Neural crest cell (in vitro differentiated cells): ENCODE measurements at regions not wholly inside any gene's neighbourhood (a gene's known extent, or its start where the extent isn't known, plus 50 kb on each side); places are given as distances from the start of the nearest gene placed in this dataset.
"Not testable (repeated sequence)": the region's sequence is repeated elsewhere in the genome, so short reads cannot be mapped to it uniquely, and the experiment has no call there.

Experiments
- DNase-seq: peaks from one replicate; pipeline ENCODE4 v3.0.0; 2021; ENCODE audit warnings: low read depth, mixed read lengths, low spot score
- H3K27ac Mint-ChIP-seq: one replicate; pipeline ENCODE4 v1.8.0; 2021; ENCODE audit warnings: mild to moderate bottlenecking, mixed read lengths; ENCODE audit not compliant: unreplicated experiment
- H3K27me3 Mint-ChIP-seq: 2 replicates; pipeline ENCODE4 v1.8.0; 2021; ENCODE audit warnings: low read depth, mild to moderate bottlenecking, mixed read lengths
- H3K36me3 Mint-ChIP-seq: 2 replicates; pipeline ENCODE4 v1.8.0; 2021; ENCODE audit warnings: low read depth, mild to moderate bottlenecking, mixed read lengths
- H3K4me1 Mint-ChIP-seq: 2 replicates; pipeline ENCODE4 v1.8.0; 2021; ENCODE audit warnings: mixed read lengths
- H3K4me3 Mint-ChIP-seq: one replicate; pipeline ENCODE4 v1.8.0; 2021; ENCODE audit warnings: mild to moderate bottlenecking, mixed read lengths
- H3K9me3 Mint-ChIP-seq: 2 replicates; pipeline ENCODE4 v1.8.0; 2021; ENCODE audit warnings: mixed read lengths
- CTCF ChIP-seq: fragments of 200-600 bp; sonication (generic); conservative IDR thresholded peaks from 2 replicates; pipeline ENCODE4 v1.5.0; 2021; ENCODE audit warnings: antibody characterized with exemption, mild to moderate bottlenecking

- Mint-ChIP-seq H3K9me3 (no peaks in the 10 kb centered on the region), H3K4me1 (no peaks in the 10 kb centered on the region), H3K27me3 (no peaks in the 10 kb centered on the region), H3K27ac (no peak overlapping the region), H3K4me3 (no peak overlapping the region), H3K36me3 (no peaks in the 10 kb centered on the region)
- TF ChIP-seq CTCF: no peak
- DNase-seq: no peak
Observed at GRCh38 chr2:194304191-194304590, 1352.8 kb upstream of the SLC39A10 start.

GRCh38 chr2:194301946-194302345 is 1355.1 kb upstream of the SLC39A10 start:
- no peak for TF ChIP-seq CTCF
- no peak overlapping the region for H3K27ac Mint-ChIP-seq
- H3K36me3 Mint-ChIP-seq: no peaks in the 10 kb centered on the region
- H3K9me3 Mint-ChIP-seq: no peaks in the 10 kb centered on the region
- H3K4me3 Mint-ChIP-seq: no peak overlapping the region
- no peaks in the 10 kb centered on the region for H3K27me3 Mint-ChIP-seq
- no peaks in the 10 kb centered on the region for H3K4me1 Mint-ChIP-seq
- DNase-seq: no peak

GRCh38 chr2:194294156-194294555 is 1362.9 kb upstream of the SLC39A10 start:
- H3K4me3 Mint-ChIP-seq: no peak overlapping the region
- H3K9me3 Mint-ChIP-seq: peaks cover 4% of the 10 kb centered on the region
- no peak overlapping the region for H3K27ac Mint-ChIP-seq
- H3K36me3 Mint-ChIP-seq: no peaks in the 10 kb centered on the region
- no peak for TF ChIP-seq CTCF
- H3K4me1 Mint-ChIP-seq: no peaks in the 10 kb centered on the region
- no peaks in the 10 kb centered on the region for H3K27me3 Mint-ChIP-seq
- no peak for DNase-seq

GRCh38 chr2:194291104-194291503 is 1365.9 kb upstream of the SLC39A10 start:
- Mint-ChIP-seq H3K27ac (no peak overlapping the region), H3K4me1 (no peaks in the 10 kb centered on the region), H3K27me3 (no peaks in the 10 kb centered on the region), H3K4me3 (no peak overlapping the region), H3K9me3 (peaks cover 4% of the 10 kb centered on the region), H3K36me3 (no peaks in the 10 kb centered on the region)
- no peak for DNase-seq
- TF ChIP-seq CTCF: no peak

GRCh38 chr2:194289712-194290346 is 1367.2 kb upstream of the SLC39A10 start:
- no peaks in the 10 kb centered on the region for H3K9me3 Mint-ChIP-seq
- no peak for DNase-seq
- no peaks in the 10 kb centered on the region for H3K36me3 Mint-ChIP-seq
- TF ChIP-seq CTCF: no peak
- H3K4me3 Mint-ChIP-seq: no peak overlapping the region
- no peak overlapping the region for H3K27ac Mint-ChIP-seq
- no peaks in the 10 kb centered on the region for H3K27me3 Mint-ChIP-seq
- no peaks in the 10 kb centered on the region for H3K4me1 Mint-ChIP-seq

GRCh38 chr2:194276667-194277066 is 1380.4 kb upstream of the SLC39A10 start:
- H3K4me3 Mint-ChIP-seq, H3K4me1 Mint-ChIP-seq, DNase-seq, H3K36me3 Mint-ChIP-seq, H3K27me3 Mint-ChIP-seq, H3K27ac Mint-ChIP-seq, H3K9me3 Mint-ChIP-seq: not testable (repeated sequence)
